ENCODE measurements at regions not wholly inside any gene's neighbourhood (a gene's known extent, or its start where the extent isn't known, plus 50 kb on each side); places are given as distances from the start of the nearest gene placed in this dataset.
A peak's percentile ranks its signal among the peaks of the same experiment; 100 is the strongest.
"Not testable (repeated sequence)": the region's sequence is repeated elsewhere in the genome, so short reads cannot be mapped to it uniquely, and the experiment has no call there.

DNA sequence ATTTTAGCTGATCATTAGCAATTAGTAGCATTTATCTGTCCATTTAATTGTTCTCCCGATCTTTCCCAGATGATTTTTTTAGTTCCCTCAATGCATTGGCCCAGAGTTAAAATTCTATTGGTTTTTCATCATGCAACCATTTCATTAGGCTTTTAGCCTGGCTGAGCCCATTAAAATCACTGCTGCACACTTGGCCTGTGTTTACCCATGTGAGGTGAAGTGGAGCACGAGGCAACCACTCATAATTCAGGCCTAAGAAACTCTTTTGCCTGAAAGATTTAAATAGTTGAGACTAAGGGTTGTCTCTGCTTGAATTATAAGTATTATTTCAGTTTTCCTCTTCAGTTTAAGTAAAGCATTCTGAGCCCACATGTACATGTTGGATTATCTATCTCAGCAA is 889.0 kb upstream of the ADGRL4 start:
- Histone ChIP-seq H4K20me1 (ENCODE audit: insufficient read depth, low read length) (no peaks in the 10 kb centered on the region), H3K4me3 (ENCODE audit: low read depth, low read length, poor library complexity, severe bottlenecking) (no peak overlapping the region), H2AFZ (ENCODE audit: low read length) (no peak overlapping the region), H3K36me3 (ENCODE audit: insufficient read depth, low read length) (no peaks in the 10 kb centered on the region), H3K27me3 (ENCODE audit: insufficient read depth, low read length) (no peaks in the 10 kb centered on the region), H3K9me3 (ENCODE audit: low read length) (no peaks in the 10 kb centered on the region), H3K9ac (ENCODE audit: low read length) (no peak overlapping the region), H3K79me2 (ENCODE audit: insufficient read depth, low read length) (no peaks in the 10 kb centered on the region), H3K27ac (ENCODE audit: low read depth, low read length, poor library complexity, severe bottlenecking) (no peak overlapping the region), H3K9me2 (ENCODE audit: low read depth, low read length) (no peaks in the 10 kb centered on the region), H3F3A (ENCODE audit: insufficient read depth, low read length) (no peaks in the 10 kb centered on the region), H3K4me2 (ENCODE audit: low read length) (no peak overlapping the region), H3K4me1 (ENCODE audit: insufficient read depth, low read length, severe bottlenecking) (peaks cover 9% of the 10 kb centered on the region)
- TF ChIP-seq, protein P1, sequence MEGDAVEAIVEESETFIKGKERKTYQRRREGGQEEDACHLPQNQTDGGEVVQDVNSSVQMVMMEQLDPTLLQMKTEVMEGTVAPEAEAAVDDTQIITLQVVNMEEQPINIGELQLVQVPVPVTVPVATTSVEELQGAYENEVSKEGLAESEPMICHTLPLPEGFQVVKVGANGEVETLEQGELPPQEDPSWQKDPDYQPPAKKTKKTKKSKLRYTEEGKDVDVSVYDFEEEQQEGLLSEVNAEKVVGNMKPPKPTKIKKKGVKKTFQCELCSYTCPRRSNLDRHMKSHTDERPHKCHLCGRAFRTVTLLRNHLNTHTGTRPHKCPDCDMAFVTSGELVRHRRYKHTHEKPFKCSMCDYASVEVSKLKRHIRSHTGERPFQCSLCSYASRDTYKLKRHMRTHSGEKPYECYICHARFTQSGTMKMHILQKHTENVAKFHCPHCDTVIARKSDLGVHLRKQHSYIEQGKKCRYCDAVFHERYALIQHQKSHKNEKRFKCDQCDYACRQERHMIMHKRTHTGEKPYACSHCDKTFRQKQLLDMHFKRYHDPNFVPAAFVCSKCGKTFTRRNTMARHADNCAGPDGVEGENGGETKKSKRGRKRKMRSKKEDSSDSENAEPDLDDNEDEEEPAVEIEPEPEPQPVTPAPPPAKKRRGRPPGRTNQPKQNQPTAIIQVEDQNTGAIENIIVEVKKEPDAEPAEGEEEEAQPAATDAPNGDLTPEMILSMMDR (IDR thresholded peaks at IDR 0.05; ENCODE audit: low read length): no peak
- TF ChIP-seq EZH2 (IDR thresholded peaks at IDR 0.05; ENCODE audit: borderline replicate concordance, low read length): no peak

DNA sequence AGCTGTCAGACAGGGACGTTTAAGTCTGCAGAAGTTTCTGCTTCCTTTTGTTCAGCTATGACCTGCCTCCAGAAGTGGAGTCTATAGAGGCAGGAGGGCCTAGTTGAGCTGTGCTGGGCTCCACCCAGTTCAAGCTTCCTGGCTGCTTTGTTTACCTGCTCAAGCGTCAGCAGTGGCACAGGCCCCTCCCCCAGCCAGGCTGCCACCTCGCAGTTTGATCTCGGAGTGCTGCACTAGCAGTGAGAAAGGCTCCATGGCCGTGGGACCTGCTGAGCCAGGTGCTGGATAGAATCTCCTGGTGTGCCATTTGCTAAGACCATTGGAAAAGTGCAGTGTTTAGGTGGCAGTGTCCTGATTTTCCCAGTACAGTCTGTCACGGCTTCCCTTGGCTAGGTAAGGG is 887.6 kb upstream of the ADGRL4 start:
- H3F3A ChIP-seq (ENCODE audit: insufficient read depth, low read length); H3K79me2 ChIP-seq (ENCODE audit: insufficient read depth, low read length); H4K20me1 ChIP-seq (ENCODE audit: insufficient read depth, low read length); H3K9ac ChIP-seq (ENCODE audit: low read length); H3K9me2 ChIP-seq (ENCODE audit: low read depth, low read length); H2AFZ ChIP-seq (ENCODE audit: low read length); H3K27me3 ChIP-seq (ENCODE audit: insufficient read depth, low read length); H3K36me3 ChIP-seq (ENCODE audit: insufficient read depth, low read length); H3K4me1 ChIP-seq (ENCODE audit: insufficient read depth, low read length, severe bottlenecking); H3K27ac ChIP-seq (ENCODE audit: low read depth, low read length, poor library complexity, severe bottlenecking); H3K9me3 ChIP-seq (ENCODE audit: low read length): not testable (repeated sequence)
- Histone ChIP-seq H3K4me3 (ENCODE audit: low read depth, low read length, poor library complexity, severe bottlenecking) (peak overlapping the region; percentile 42), H3K4me2 (ENCODE audit: low read length) (peak overlapping the region; percentile 35)

- Histone ChIP-seq H3K4me3 (ENCODE audit: low read depth, low read length, poor library complexity, severe bottlenecking) (no peak overlapping the region), H3K27me3 (ENCODE audit: insufficient read depth, low read length) (no peaks in the 10 kb centered on the region), H3K36me3 (ENCODE audit: insufficient read depth, low read length) (no peaks in the 10 kb centered on the region), H2AFZ (ENCODE audit: low read length) (no peak overlapping the region), H3K9ac (ENCODE audit: low read length) (no peak overlapping the region), H3K79me2 (ENCODE audit: insufficient read depth, low read length) (no peaks in the 10 kb centered on the region), H3K9me3 (ENCODE audit: low read length) (peaks cover 2% of the 10 kb centered on the region; the same call in 1 of the 2 replicates), H3K4me2 (ENCODE audit: low read length) (no peak overlapping the region), H3K4me1 (ENCODE audit: insufficient read depth, low read length, severe bottlenecking) (no peaks in the 10 kb centered on the region), H3K27ac (ENCODE audit: low read depth, low read length, poor library complexity, severe bottlenecking) (no peak overlapping the region), H4K20me1 (ENCODE audit: insufficient read depth, low read length) (no peaks in the 10 kb centered on the region), H3K9me2 (ENCODE audit: low read depth, low read length) (no peaks in the 10 kb centered on the region), H3F3A (ENCODE audit: insufficient read depth, low read length) (no peaks in the 10 kb centered on the region)
- TF ChIP-seq EZH2 (IDR thresholded peaks at IDR 0.05; ENCODE audit: borderline replicate concordance, low read length): no peak
- TF ChIP-seq, protein P1 (IDR thresholded peaks at IDR 0.05; ENCODE audit: low read length): no peak
Observed at GRCh38 chr1:79887059-79887458, 880.5 kb upstream of the ADGRL4 start.

DNA sequence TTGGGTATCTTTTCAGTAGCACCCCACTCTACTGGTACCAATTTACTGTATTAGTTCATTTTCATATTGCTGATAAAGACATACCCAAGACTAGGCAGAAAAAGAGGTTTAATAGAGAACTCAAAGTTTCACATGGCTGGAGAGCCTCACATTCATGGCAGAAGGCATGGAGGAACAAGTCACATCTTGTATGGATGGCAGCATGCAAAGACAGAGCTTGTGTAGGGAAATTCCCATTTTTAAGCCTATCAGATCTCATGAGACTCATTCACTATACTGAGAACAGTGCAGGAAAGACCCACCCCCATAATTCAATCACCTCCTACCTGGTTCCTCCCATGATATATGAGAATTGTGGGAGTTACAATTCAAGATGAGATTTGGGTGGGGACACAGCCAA is 878.6 kb upstream of the ADGRL4 start:
- Histone ChIP-seq H3K36me3 (ENCODE audit: insufficient read depth, low read length) (no peaks in the 10 kb centered on the region), H3F3A (ENCODE audit: insufficient read depth, low read length) (no peaks in the 10 kb centered on the region), H3K9ac (ENCODE audit: low read length) (no peak overlapping the region), H3K4me3 (ENCODE audit: low read depth, low read length, poor library complexity, severe bottlenecking) (no peak overlapping the region), H3K9me2 (ENCODE audit: low read depth, low read length) (no peaks in the 10 kb centered on the region), H3K9me3 (ENCODE audit: low read length) (peaks cover 2% of the 10 kb centered on the region; the same call in 1 of the 2 replicates), H3K4me2 (ENCODE audit: low read length) (no peak overlapping the region), H3K27ac (ENCODE audit: low read depth, low read length, poor library complexity, severe bottlenecking) (no peak overlapping the region), H3K79me2 (ENCODE audit: insufficient read depth, low read length) (no peaks in the 10 kb centered on the region), H3K27me3 (ENCODE audit: insufficient read depth, low read length) (no peaks in the 10 kb centered on the region), H4K20me1 (ENCODE audit: insufficient read depth, low read length) (no peaks in the 10 kb centered on the region), H3K4me1 (ENCODE audit: insufficient read depth, low read length, severe bottlenecking) (no peaks in the 10 kb centered on the region), H2AFZ (ENCODE audit: low read length) (no peak overlapping the region)
- TF ChIP-seq, protein P1 (IDR thresholded peaks at IDR 0.05; ENCODE audit: low read length): no peak
- TF ChIP-seq EZH2 (IDR thresholded peaks at IDR 0.05; ENCODE audit: borderline replicate concordance, low read length): no peak
